Transverse colon (tissue), 3 donors: ENCODE measurements at regions not wholly inside any gene's neighbourhood (a gene's known extent, or its start where the extent isn't known, plus 50 kb on each side); places are given as distances from the start of the nearest gene placed in this dataset.

Experiments used
- CTCF ChIP-seq, 5 experiments: fragments of 200-600 bp in 3 of 5; fragments of 450-650 bp in 2 of 5; sonication (generic) in 3 of 5; IDR thresholded peaks; 1 replicate in 2 of 5; 2 replicates in 3 of 5; pipeline ENCODE4 v1.5.1; 2016 to 2017; ENCODE audit warnings: antibody characterized with exemption in 5 of 5, inconsistent platforms in 3 of 5, mild to moderate bottlenecking in 2 of 5, moderate library complexity in 1 of 5
- POLR2A ChIP-seq: fragments of 450-650 bp; IDR thresholded peaks from one replicate; pipeline ENCODE4 v1.6.1; 2016; ENCODE audit warnings: antibody characterized with exemption, mild to moderate bottlenecking, moderate library complexity

GRCh38 chr6:12450467-12450866 lies 160.3 kb downstream of the EDN1 start:
- TF ChIP-seq CTCF (IDR thresholded peaks at IDR 0.05): no peak
- no peak for TF ChIP-seq POLR2A
